GM12873 (cell line): ENCODE measurements at regions not wholly inside any gene's neighbourhood (a gene's known extent, or its start where the extent isn't known, plus 50 kb on each side); places are given as distances from the start of the nearest gene placed in this dataset.

Source experiments
- CTCF ChIP-seq: IDR thresholded peaks from 2 replicates; pipeline ENCODE4 v1.5.1; 2012; ENCODE audit warnings: low read depth, mild to moderate bottlenecking, moderate library complexity, low read length, control low read depth; ENCODE audit not compliant: insufficient read depth; ENCODE audit errors: missing control alignments

DNA sequence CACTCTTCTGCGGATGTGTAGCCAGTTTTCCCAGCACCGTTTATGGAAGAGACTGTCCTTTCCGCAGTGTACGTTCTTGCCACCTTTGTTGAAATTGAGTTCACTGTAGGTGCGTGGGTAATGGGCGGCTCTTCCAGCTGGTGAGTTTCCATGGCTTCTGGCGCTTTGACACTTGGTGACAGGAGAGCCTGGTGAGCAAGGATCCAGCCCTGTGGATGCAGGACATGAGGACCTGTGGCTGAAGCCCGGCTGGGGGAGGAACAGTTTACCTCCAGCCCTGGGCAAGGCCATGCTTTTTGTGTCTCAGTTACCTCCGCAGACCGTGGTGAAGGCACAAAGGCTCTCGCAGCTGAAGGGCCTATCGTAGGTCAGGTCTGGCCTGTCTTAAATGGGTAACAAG lies 166.5 kb downstream of the LAT start:
- TF ChIP-seq CTCF = no peak

DNA sequence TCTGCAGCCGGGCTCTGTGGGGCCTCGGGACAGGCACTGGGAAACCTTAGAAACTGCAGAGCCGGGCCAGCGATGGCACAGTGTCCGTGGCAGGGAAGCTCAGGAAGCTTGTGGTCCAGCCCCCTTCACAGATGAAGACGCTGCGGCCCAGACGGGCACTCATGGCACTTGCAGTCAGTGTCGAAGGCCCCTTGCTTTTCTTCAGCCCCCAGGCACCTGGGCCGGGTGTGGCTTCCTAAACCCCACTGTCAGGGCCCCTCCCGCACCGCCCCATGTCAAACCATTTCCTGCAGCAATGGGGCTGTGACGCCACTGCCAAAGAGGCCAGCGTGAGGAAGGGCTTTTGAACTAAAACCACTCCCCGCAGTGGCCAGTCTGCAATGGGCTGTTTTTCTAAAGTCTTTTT lies 164.0 kb downstream of the LAT start:
- no peak for TF ChIP-seq CTCF

DNA sequence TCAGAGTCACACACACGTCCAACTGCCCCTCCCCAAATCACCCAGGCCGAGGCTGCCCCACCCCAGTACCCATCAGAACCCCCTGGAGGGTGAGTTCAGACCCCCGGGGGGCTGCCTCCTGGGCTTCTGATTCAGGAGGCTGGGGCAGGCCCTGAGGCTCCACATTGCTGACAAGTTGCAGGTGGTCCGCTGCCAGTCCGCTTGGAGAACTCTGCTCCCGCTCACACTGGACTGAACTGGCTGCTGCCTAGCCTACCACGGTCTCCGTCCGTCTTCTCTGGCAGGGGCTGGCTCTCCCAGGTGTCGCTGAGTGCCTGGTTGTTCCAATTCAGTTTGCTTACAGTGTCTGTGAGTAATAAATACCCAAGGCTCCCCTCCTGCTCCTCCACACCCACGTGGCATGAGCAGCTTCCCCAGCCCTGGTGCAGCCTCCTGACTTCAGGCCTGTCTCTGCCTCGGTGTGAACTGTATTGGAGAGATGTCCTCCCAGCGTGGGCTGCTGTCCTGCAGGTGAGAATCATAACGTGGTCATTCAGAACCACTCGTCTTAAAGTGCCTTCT lies 163.4 kb downstream of the LAT start:
- no peak for TF ChIP-seq CTCF

GRCh38 chr16:29146266-29146665 lies 161.4 kb downstream of the LAT start:
- TF ChIP-seq CTCF = no peak

GRCh38 chr16:29141586-29142324 lies 156.9 kb downstream of the LAT start:
- no peak for TF ChIP-seq CTCF

GRCh38 chr16:29139261-29139802 lies 154.5 kb downstream of the LAT start:
- TF ChIP-seq CTCF = no peak

DNA sequence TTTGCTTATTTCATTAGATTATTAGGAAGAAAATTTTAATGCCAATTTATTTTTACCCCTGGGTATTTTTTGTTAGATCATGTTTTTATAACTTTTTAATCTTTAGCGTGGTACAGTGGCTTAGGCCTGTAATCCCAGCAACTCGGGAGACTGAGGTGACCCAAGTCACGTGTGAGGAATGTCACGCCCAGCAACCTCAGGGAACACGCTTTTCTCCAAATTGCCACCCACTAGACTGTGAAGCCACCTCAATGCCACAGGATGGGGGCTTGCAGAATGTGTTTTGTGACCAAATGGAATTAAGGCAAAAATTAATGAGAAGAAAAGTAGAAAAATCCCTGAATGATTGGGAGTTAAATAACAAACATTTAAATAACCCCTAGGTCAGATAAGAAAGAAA lies 141.8 kb downstream of the LAT start:
- TF ChIP-seq CTCF = no peak
